ENCODE measurements at regions not wholly inside any gene's neighbourhood (a gene's known extent, or its start where the extent isn't known, plus 50 kb on each side); places are given as distances from the start of the nearest gene placed in this dataset.

- DNase-seq (ENCODE audit: low read depth) = no peak
Measured at GRCh38 chr4:31645236-31645635, 925.1 kb downstream of the PCDH7 start.

DNA sequence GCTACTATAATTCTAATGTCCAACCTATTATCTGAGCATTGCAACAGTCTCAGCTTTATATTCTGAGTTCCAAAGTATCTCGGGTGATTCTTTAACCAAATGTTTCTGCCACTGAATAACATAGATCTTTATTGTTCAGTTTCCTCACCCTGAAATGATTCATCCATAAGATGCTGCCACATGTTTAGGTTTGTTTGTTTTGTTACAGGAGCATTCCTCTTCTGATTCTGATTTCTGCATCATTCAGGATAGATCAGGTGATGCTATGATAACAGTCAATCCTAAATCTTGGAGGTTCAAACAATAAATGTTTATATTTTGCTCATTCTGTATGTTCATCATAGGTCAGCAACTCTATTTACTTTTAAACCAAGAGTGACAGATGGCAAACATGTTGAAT lies 927.6 kb downstream of the PCDH7 start:
- no peak for DNase-seq (ENCODE audit: low read depth)

- no peak for DNase-seq (ENCODE audit: low read depth)
Measured at GRCh38 chr4:31649878-31650277, 929.7 kb downstream of the PCDH7 start.

- no peak for DNase-seq (ENCODE audit: low read depth)
Measured at GRCh38 chr4:31651541-31651940, 931.4 kb downstream of the PCDH7 start.

GRCh38 chr4:31655328-31655727 lies 935.2 kb downstream of the PCDH7 start:
- DNase-seq (ENCODE audit: low read depth) = no peak

DNA sequence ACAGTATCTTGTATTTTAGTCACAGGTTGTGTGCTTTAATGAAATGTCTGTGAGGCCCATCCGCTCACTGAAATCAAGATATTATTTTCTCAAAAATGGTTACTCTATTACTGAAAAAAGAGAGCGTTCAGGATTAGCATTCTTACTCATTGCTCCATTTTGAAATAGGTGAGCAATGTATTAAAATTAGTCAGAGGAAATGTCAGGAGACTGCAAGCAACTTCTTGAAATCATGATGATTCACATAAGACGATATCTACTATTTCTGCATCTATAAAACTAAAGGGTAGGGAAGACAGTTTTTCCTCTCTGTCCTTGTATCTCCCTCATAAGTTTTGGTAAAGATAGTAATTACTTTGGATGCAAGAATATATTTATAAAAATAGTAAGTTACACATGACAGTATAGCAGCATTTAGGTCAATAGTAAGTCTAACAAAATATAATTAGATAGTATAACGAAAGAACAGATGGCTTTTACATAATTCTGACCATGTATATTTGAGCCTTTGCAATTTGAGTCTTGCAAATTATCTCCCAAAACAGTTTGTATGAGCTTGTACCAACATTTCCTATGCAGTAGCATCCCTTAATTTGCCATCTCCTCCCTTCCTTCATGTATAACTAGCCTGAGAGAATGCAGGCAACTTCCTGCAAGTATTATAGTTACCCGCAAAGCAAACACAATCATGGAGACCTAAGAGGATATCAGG lies 937.8 kb downstream of the PCDH7 start:
- DNase-seq (ENCODE audit: low read depth) = no peak

- no peak for DNase-seq (ENCODE audit: low read depth)
Measured at GRCh38 chr4:31660916-31661315, 940.7 kb downstream of the PCDH7 start.

DNA sequence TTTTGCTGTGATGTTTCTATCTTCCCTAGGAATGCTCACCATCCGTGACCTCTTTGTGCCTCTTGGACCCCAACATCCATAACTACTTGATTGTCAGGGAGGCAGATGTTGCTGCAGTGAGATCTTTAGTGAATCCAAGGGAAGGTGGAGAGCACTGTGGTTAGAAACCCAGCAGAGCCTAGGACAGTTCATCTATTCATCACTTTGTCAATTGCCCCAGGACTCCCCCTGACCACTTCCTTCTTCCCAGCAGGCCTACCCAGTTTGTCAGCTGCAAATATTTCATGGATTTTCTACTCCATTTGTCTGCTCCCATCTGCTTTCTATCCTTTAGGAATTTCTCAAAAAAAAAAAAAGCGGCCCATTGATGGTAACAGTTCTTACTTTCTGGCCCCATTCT lies 942.8 kb downstream of the PCDH7 start:
- DNase-seq (ENCODE audit: low read depth) = no peak

DNA sequence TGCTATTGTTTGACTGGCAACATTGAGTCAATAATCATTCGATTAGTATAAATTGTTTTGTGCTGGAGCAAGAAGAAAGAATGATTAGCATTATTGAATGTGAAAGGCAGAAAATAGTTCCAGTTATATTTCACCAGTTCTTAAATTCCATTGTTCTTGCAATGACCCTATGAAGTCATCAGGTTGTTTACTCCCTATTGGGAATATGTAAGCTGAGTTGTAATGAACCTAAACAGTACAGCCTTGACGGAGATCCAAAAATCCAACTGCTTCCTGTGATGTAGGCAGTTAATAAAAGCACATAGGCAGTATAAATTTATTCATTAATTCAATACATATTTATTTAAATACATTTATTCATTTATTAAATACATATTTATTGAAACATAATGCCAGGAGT lies 947.5 kb downstream of the PCDH7 start:
- no peak for DNase-seq (ENCODE audit: low read depth)

- no peak for DNase-seq (ENCODE audit: low read depth)
Measured at GRCh38 chr4:31674313-31674947, 954.3 kb downstream of the PCDH7 start.

GRCh38 chr4:31678356-31678755 lies 958.2 kb downstream of the PCDH7 start:
- DNase-seq (ENCODE audit: low read depth) = no peak

GRCh38 chr4:31682796-31683195 lies 962.6 kb downstream of the PCDH7 start:
- DNase-seq (ENCODE audit: low read depth) = no peak

- no peak for DNase-seq (ENCODE audit: low read depth)
Measured at GRCh38 chr4:31687717-31688342, 967.7 kb downstream of the PCDH7 start.

DNA sequence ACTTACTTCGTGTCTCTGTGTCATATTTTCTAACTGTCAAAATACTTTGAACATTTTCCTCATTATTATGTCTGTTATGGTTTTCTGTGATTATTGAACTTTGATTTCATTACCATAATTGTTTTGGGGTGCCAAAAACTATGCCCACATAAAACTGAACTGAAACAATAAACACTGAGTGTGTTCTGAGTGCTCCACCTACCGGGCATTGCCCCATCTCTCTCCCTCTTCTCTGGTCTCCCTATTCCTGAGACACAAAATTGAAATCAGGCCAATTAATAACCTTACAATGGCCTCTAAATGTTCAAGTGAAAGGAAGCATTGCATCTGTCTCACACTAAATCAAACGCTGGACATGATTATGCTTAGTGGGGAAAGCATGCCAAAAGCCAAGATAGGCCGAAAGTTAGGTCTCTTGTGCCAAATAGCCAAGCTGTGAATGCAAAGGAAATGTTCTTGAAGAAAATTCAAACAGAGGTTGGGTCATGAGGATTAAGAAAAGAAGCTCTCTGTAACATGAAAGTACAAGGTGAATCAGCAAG lies 972.3 kb downstream of the PCDH7 start:
- no peak for DNase-seq (ENCODE audit: low read depth)

DNA sequence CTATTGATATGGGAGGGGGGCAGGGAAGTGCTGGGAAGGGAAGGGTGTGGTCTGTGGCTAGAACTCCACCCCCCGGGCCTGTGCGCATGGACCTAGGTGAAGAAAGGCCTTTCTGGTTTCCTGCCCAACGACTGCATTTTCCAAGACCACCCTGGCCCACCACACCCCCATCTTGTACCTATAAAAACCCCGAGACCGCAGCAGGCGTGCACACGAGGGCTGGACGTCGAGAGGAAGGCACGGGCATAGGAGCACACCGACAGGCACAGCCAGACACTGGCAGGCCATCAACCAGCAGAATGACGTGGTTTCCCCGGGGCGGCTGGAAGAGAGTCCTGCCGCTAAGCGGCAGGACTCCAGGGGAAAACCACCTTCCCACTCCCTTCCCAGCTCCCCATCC lies 981.1 kb downstream of the PCDH7 start:
- DNase-seq (ENCODE audit: low read depth) = no peak

DNA sequence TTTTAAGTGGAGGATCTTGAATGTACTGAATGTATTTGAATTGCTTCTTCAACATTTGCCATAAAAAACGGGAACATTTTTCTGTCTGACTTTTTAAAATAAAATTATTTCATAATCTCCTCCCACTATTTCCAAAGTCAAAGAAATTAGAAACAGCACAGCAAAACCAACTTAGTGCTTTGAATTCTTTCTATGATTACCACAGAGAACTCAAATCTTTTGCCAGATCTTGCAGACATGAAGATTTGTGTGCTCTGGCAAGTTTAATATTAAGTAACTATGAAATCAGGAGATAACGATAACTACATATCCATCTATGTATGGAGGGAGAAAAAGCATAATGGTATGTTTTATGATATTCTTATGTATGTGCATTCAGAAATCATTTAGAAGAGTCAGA lies 982.2 kb downstream of the PCDH7 start:
- no peak for DNase-seq (ENCODE audit: low read depth)

GRCh38 chr4:31714238-31714637 lies 994.1 kb downstream of the PCDH7 start:
- DNase-seq (ENCODE audit: low read depth) = no peak

DNA sequence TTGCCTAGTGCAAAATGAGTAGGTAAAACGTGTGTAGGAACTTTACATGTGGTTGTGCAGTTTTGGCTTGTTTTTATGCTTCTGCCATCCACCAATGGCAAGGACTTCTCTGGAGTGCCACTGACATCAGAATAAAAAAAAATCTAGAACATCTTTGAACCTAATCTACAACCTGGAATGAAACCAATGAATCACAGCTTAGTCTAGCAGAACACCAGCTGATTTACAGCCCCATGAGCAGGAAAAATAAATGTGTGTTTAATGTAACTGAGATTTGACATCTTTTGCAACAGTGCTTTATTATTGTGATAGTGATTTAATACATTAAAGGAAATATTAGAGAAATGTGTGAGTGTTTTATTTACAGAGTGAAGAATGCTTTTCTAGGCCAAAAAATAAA lies 995.1 kb downstream of the PCDH7 start:
- no peak for DNase-seq (ENCODE audit: low read depth)

DNA sequence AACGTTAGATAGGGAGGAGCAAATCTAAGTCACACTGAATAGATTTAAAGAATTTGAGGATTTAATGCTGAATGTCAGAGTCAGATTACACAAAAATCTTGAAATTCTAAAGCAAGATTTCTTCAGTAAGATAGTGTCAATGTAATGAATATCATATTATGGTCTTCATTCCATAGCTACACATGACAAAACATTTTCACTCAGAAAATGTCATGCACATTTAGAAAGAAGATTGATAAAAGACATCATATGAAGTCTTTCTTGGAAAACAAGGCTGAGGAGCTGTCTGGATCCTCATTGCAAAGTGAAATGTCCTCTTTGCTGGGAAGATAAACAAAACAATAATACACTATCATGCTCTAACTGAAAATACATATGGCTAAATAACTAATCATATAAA lies 1006.9 kb downstream of the PCDH7 start:
- no peak for DNase-seq (ENCODE audit: low read depth)

DNA sequence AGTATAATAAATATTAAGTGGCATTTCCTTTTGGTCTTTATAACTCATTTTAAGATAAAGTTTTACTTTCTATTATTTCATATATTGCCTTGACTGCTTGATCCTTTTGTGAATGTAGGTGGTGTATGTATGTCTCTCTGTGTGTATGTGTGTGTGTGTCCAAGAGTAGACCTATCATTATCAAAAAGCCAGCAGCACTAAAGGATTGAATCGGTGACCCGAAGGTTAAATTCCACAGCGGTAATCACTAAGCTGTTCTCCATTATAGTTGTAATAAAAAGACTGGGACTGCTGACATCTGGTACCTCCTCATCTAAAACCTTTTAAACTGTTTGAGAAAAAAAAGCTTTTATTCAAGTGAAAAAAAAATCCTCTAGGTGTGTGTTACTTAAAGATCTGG lies 1014.8 kb downstream of the PCDH7 start:
- no peak for DNase-seq (ENCODE audit: low read depth)

GRCh38 chr4:31737419-31737818 lies 1017.2 kb downstream of the PCDH7 start:
- no peak for DNase-seq (ENCODE audit: low read depth)

- no peak for DNase-seq (ENCODE audit: low read depth)
Measured at GRCh38 chr4:31741326-31741725, 1021.2 kb downstream of the PCDH7 start.

DNA sequence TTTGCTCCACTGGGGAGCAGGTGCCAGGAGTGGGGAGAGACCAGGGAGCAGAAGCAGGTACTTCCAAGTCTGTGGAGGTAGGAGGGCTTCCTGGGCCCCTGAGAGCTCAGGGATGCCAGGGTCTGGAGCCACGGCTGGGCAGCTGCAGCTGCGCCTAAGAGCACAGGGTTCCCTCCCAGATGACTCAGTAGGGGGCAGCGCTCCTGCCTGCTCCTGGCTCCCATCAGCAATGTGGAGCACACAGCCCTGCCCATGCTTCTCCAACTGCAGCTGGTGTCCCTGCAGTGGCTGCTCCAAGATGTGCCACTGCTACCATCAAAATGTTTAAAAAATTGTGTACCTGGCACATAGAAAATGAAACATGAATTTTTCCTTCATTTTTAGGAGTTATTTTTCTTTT lies 1028.2 kb downstream of the PCDH7 start:
- no peak for DNase-seq (ENCODE audit: low read depth)
